ENCODE measurements at regions not wholly inside any gene's neighbourhood (a gene's known extent, or its start where the extent isn't known, plus 50 kb on each side); places are given as distances from the start of the nearest gene placed in this dataset.

GRCh38 chr4:83213640-83214039 is 71.0 kb downstream of the COQ2 start:
- no peak for DNase-seq (ENCODE audit: low spot score)
- no peak for TF ChIP-seq CTCF (conservative IDR thresholded peaks at IDR 0.05; ENCODE audit: low read depth)
- H3K27ac ChIP-seq = no peak overlapping the region
- POLR2A ChIA-PET (ENCODE audit: low non-redundant PET) = no interaction called here
- CTCF ChIA-PET = no interaction called here

- peak; percentile 49 for DNase-seq (ENCODE audit: low spot score)
- TF ChIP-seq CTCF (conservative IDR thresholded peaks at IDR 0.05; ENCODE audit: low read depth) = no peak
- POLR2A ChIA-PET (ENCODE audit: low non-redundant PET) = no interaction called here
- H3K27ac ChIP-seq = no peak overlapping the region; the same call in 1 of the 2 replicates
- CTCF ChIA-PET = interaction anchor here (0.6 kb wide), 1 partner anchor 138 kb away, joined by 7 read pairs; no protein-coding TSS in a partner anchor
These were observed 72.4 kb downstream of the COQ2 start for GRCh38 chr4:83212041-83212851.

GRCh38 chr4:83209419-83209818 is 75.2 kb downstream of the COQ2 start:
- no peak overlapping the region for H3K27ac ChIP-seq
- no peak for DNase-seq (ENCODE audit: low spot score)
- POLR2A ChIA-PET (ENCODE audit: low non-redundant PET) = no interaction called here
- CTCF ChIA-PET = no interaction called here
- no peak for TF ChIP-seq CTCF (conservative IDR thresholded peaks at IDR 0.05; ENCODE audit: low read depth)

GRCh38 chr4:83208371-83209365 is 75.9 kb downstream of the COQ2 start:
- CTCF ChIA-PET = interaction anchor here (0.8 kb wide), 1 partner anchor 487 kb away, joined by 3 read pairs; no protein-coding TSS in a partner anchor
- DNase-seq (ENCODE audit: low spot score) = no peak
- TF ChIP-seq CTCF (conservative IDR thresholded peaks at IDR 0.05; ENCODE audit: low read depth) = no peak
- POLR2A ChIA-PET (ENCODE audit: low non-redundant PET) = no interaction called here
- H3K27ac ChIP-seq = no peak overlapping the region

- POLR2A ChIA-PET (ENCODE audit: low non-redundant PET) = no interaction called here
- no peak overlapping the region for H3K27ac ChIP-seq
- no peak for TF ChIP-seq CTCF (conservative IDR thresholded peaks at IDR 0.05; ENCODE audit: low read depth)
- CTCF ChIA-PET = interaction anchor here (0.8 kb wide), 1 partner anchor 486 kb away, joined by 3 read pairs; no protein-coding TSS in a partner anchor
- peak; percentile 74 for DNase-seq (ENCODE audit: low spot score)
These were observed 77.0 kb downstream of the COQ2 start for GRCh38 chr4:83207497-83208101.

GRCh38 chr4:83205760-83206159 is 78.8 kb downstream of the COQ2 start:
- POLR2A ChIA-PET (ENCODE audit: low non-redundant PET) = no interaction called here

More at GRCh38 chr4:83205760-83206159, 78.8 kb downstream of the COQ2 start:
- CTCF ChIA-PET = no interaction called here
- DNase-seq (ENCODE audit: low spot score) = no peak
- H3K27ac ChIP-seq = no peak overlapping the region
- TF ChIP-seq CTCF (conservative IDR thresholded peaks at IDR 0.05; ENCODE audit: low read depth) = no peak
